ENCODE measurements at regions not wholly inside any gene's neighbourhood (a gene's known extent, or its start where the extent isn't known, plus 50 kb on each side); places are given as distances from the start of the nearest gene placed in this dataset.

DNA sequence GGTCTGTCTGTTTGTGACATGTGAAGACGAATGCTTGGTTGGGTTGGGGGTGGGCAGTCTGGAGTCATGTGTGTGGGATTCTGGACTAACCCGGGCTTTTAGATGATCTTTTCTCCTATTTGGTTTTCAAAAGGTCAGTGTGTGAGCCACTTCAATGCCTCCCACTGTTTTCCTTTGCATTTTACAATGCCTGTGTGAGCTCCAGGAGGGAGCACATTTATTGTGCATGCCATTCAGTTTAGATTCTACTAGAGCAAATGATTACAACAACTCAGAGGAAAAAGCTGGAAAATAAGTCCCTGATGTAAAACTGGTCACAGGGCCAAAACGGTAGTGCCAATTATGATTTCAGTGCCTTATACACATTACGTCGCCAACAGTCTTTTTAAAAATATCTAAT lies 90.9 kb downstream of the LYPLAL1 start:
- H3K27me3 ChIP-seq (ENCODE audit: insufficient read depth, low read depth, severe bottlenecking) = no peaks in the 10 kb centered on the region
- H3K27ac ChIP-seq = no peak overlapping the region
- H3K9me3 ChIP-seq (ENCODE audit: severe bottlenecking) = peaks cover 3% of the 10 kb centered on the region
- DNase-seq = no peak
- no peak overlapping the region for H3K4me3 ChIP-seq (ENCODE audit: low read depth, low read length)
- TF ChIP-seq, protein P1, sequence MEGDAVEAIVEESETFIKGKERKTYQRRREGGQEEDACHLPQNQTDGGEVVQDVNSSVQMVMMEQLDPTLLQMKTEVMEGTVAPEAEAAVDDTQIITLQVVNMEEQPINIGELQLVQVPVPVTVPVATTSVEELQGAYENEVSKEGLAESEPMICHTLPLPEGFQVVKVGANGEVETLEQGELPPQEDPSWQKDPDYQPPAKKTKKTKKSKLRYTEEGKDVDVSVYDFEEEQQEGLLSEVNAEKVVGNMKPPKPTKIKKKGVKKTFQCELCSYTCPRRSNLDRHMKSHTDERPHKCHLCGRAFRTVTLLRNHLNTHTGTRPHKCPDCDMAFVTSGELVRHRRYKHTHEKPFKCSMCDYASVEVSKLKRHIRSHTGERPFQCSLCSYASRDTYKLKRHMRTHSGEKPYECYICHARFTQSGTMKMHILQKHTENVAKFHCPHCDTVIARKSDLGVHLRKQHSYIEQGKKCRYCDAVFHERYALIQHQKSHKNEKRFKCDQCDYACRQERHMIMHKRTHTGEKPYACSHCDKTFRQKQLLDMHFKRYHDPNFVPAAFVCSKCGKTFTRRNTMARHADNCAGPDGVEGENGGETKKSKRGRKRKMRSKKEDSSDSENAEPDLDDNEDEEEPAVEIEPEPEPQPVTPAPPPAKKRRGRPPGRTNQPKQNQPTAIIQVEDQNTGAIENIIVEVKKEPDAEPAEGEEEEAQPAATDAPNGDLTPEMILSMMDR (IDR thresholded peaks at IDR 0.05; ENCODE audit: low read depth, low read length) = no peak
- no peaks in the 10 kb centered on the region for H3K36me3 ChIP-seq

Data from WERI-Rb-1 (cell line).